Bronchial epithelial cell (primary cell): ENCODE measurements at regions not wholly inside any gene's neighbourhood (a gene's known extent, or its start where the extent isn't known, plus 50 kb on each side); places are given as distances from the start of the nearest gene placed in this dataset.
"Not testable (repeated sequence)": the region's sequence is repeated elsewhere in the genome, so short reads cannot be mapped to it uniquely, and the experiment has no call there.

Source experiments
- DNase-seq: peaks from one replicate; pipeline ENCODE4 v3.0.0-alpha.2; 2010; ENCODE audit warnings: low read depth
- FAIRE-seq: peaks from 2 replicates; lab custom pipeline; 2011; peaks lifted over from hg19 to GRCh38; lab: Jason Lieb, UNC
- H3K27me3 ChIP-seq: 2 replicates; pipeline ENCODE4 v1.5.1; 2011; ENCODE audit warnings: low read length; ENCODE audit not compliant: control insufficient read depth, insufficient read depth
- H3K36me3 ChIP-seq: 2 replicates; pipeline ENCODE4 v1.5.1; 2011; ENCODE audit warnings: low read length; ENCODE audit not compliant: control insufficient read depth, insufficient read depth
- H3K4me3 ChIP-seq: 2 replicates; pipeline ENCODE4 v1.5.1; 2011; ENCODE audit warnings: mild to moderate bottlenecking, low read depth, low read length, control low read depth
- CTCF ChIP-seq: IDR thresholded peaks from 2 replicates; pipeline ENCODE4 v1.5.1; 2011; ENCODE audit warnings: mild to moderate bottlenecking, moderate library complexity, low read length, control low read depth, inconsistent platforms; ENCODE audit not compliant: insufficient read depth, severe bottlenecking

DNA sequence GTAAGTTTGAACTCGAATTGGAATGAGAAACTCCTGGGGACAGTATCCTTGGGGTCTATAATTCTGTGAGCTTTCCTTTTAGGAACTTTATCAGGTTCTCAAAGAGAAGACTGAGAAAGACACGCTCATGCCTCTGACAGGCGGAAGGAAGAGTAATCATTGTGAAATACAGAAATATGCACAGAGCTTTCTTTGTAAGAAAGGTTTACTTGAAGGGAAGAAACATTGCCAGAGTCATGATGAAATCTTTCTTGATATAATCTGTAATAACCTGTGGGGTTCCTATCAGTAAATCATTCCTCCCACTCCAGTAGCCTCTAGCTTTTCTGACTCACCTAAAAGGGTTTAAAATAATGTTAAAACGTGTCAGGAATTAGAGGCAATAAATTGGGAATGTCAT is 83.6 kb upstream of the CCDC39 start:
- TF ChIP-seq CTCF, result no peak
- Histone ChIP-seq H3K36me3 (no peaks in the 10 kb centered on the region), H3K27me3 (no peaks in the 10 kb centered on the region), H3K4me3 (no peak overlapping the region)
- no peak for FAIRE-seq
- DNase-seq, result peak; percentile 39

GRCh38 chr3:180764481-180764880 is 85.2 kb upstream of the CCDC39 start:
- no peak for TF ChIP-seq CTCF
- Histone ChIP-seq H3K4me3 (no peak overlapping the region), H3K27me3 (no peaks in the 10 kb centered on the region), H3K36me3 (no peaks in the 10 kb centered on the region)
- DNase-seq (no peak), FAIRE-seq (no peak)

DNA sequence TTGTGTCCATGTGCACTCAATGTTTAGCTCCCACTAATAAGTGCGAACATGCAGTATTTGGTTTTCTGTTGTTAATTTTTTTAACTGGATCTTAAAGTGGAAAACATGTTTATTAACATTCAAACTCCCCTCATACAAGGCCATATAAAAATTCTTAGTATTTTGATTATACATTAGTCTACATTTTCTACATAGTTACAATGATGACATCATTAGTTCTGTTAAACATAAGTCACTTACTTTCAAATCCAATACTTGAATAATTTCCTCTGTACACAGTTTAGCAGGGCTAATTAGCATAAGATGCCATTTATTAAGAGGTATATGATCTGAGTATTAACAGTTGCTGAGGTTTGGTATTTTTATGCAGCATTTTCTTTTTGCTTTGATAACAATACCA is 91.3 kb upstream of the CCDC39 start:
- H3K27me3 ChIP-seq, result no peaks in the 10 kb centered on the region
- DNase-seq, result no peak
- FAIRE-seq, result no peak
- H3K36me3 ChIP-seq, result no peaks in the 10 kb centered on the region
- H3K4me3 ChIP-seq, result no peak overlapping the region
- TF ChIP-seq CTCF, result no peak

GRCh38 chr3:180776433-180776832 is 97.1 kb upstream of the CCDC39 start:
- FAIRE-seq, result no peak

DNA sequence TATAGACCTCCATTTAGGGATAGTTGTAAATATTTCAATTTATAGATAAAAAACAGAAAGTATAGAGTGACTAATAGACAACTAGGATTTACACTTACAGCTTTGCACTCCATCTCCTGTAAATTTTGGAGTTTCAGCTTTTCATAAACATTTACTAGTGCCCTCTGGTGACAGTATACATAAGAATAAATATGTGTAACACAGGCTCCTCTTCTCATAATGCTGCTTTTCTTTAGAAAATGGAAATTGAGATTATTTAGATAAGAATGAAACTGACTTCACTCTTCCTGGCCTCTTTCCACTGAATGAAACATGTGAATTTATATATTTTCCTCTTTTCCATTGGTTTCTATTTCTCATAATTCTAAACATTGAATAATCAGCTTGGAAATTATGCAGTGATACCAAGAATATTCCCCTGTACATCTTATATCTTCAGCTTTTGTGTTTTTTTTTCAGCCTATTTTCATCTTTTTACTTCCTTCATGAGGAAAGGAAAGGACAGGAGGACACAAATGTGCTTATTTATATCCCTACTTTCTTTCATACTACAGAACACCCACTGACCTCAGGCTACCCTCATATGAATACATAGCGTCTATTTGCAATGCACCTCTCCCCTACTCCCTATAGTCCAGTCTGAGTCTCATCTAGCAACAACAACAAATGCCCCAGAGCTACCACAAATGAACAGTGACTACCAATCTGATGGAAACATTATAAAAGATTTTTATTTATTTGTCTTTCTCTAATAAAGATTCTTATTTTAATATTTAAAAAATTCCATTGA is 103.1 kb upstream of the CCDC39 start:
- TF ChIP-seq CTCF, result no peak
- Histone ChIP-seq H3K4me3 (no peak overlapping the region), H3K36me3 (no peaks in the 10 kb centered on the region), H3K27me3 (no peaks in the 10 kb centered on the region)
- FAIRE-seq (no peak), DNase-seq (no peak)

More at GRCh38 chr3:180776433-180776832, 97.1 kb upstream of the CCDC39 start:
- Histone ChIP-seq H3K4me3 (no peak overlapping the region), H3K36me3 (no peaks in the 10 kb centered on the region), H3K27me3 (no peaks in the 10 kb centered on the region)
- no peak for DNase-seq
- TF ChIP-seq CTCF, result no peak

- not testable (repeated sequence) for H3K36me3 ChIP-seq, DNase-seq, FAIRE-seq, H3K4me3 ChIP-seq, H3K27me3 ChIP-seq
Observed at GRCh38 chr3:180786227-180786626, 106.9 kb upstream of the CCDC39 start.
